ENCODE measurements at regions not wholly inside any gene's neighbourhood (a gene's known extent, or its start where the extent isn't known, plus 50 kb on each side); places are given as distances from the start of the nearest gene placed in this dataset.

GRCh38 chr13:64263285-64263684 lies 2847.6 kb upstream of the PCDH20 start:
- DNase-seq (ENCODE audit: low spot score in 2 of 2) (no peak), FAIRE-seq (no peak)

GRCh38 chr13:64256751-64257150 lies 2841.1 kb upstream of the PCDH20 start:
- no peak for DNase-seq (ENCODE audit: low spot score in 2 of 2)
- no peak for FAIRE-seq

GRCh38 chr13:64255988-64256387 lies 2840.3 kb upstream of the PCDH20 start:
- FAIRE-seq, result no peak

GRCh38 chr13:64248371-64249065 lies 2832.9 kb upstream of the PCDH20 start:
- no peak for FAIRE-seq

More at GRCh38 chr13:64255988-64256387, 2840.3 kb upstream of the PCDH20 start:
- DNase-seq (ENCODE audit: low spot score in 2 of 2), result no peak

GRCh38 chr13:64239372-64239771 lies 2823.7 kb upstream of the PCDH20 start:
- DNase-seq (ENCODE audit: low spot score in 2 of 2) (no peak), FAIRE-seq (no peak)

More at GRCh38 chr13:64248371-64249065, 2832.9 kb upstream of the PCDH20 start:
- no peak for DNase-seq (ENCODE audit: low spot score in 2 of 2)

GRCh38 chr13:64234255-64234654 lies 2818.6 kb upstream of the PCDH20 start:
- DNase-seq (ENCODE audit: low spot score in 2 of 2), result no peak
- no peak for FAIRE-seq

GRCh38 chr13:64223016-64223415 lies 2807.4 kb upstream of the PCDH20 start:
- FAIRE-seq, result no peak
- no peak for DNase-seq (ENCODE audit: low spot score in 2 of 2)

GRCh38 chr13:64206430-64207225 lies 2791.0 kb upstream of the PCDH20 start:
- no peak for FAIRE-seq
- no peak for DNase-seq (ENCODE audit: low spot score in 2 of 2)

- no peak for DNase-seq (ENCODE audit: low spot score in 2 of 2)
- no peak for FAIRE-seq
These were observed 2786.9 kb upstream of the PCDH20 start for GRCh38 chr13:64202517-64202916.

GRCh38 chr13:64197232-64197631 lies 2781.6 kb upstream of the PCDH20 start:
- no peak for FAIRE-seq

GRCh38 chr13:64186503-64187250 lies 2771.0 kb upstream of the PCDH20 start:
- no peak for DNase-seq (ENCODE audit: low spot score in 2 of 2)
- no peak for FAIRE-seq

More at GRCh38 chr13:64197232-64197631, 2781.6 kb upstream of the PCDH20 start:
- no peak for DNase-seq (ENCODE audit: low spot score in 2 of 2)

GRCh38 chr13:64186071-64186470 lies 2770.4 kb upstream of the PCDH20 start:
- FAIRE-seq, result no peak
- DNase-seq (ENCODE audit: low spot score in 2 of 2), result no peak

- FAIRE-seq, result no peak
- DNase-seq (ENCODE audit: low spot score in 2 of 2), result no peak
These were observed 2765.1 kb upstream of the PCDH20 start for GRCh38 chr13:64180756-64181155.

GRCh38 chr13:64165826-64166225 lies 2750.2 kb upstream of the PCDH20 start:
- FAIRE-seq (no peak), DNase-seq (ENCODE audit: low spot score in 2 of 2) (no peak)

- FAIRE-seq (no peak), DNase-seq (ENCODE audit: low spot score in 2 of 2) (no peak)
These were observed 2748.8 kb upstream of the PCDH20 start for GRCh38 chr13:64164435-64164834.

- FAIRE-seq (no peak), DNase-seq (ENCODE audit: low spot score in 2 of 2) (no peak)
These were observed 2744.8 kb upstream of the PCDH20 start for GRCh38 chr13:64160479-64160878.

- DNase-seq (ENCODE audit: low spot score in 2 of 2) (no peak), FAIRE-seq (no peak)
These were observed 2743.3 kb upstream of the PCDH20 start for GRCh38 chr13:64158908-64159307.

- no peak for FAIRE-seq
- DNase-seq (ENCODE audit: low spot score in 2 of 2), result no peak
These were observed 2738.9 kb upstream of the PCDH20 start for GRCh38 chr13:64154514-64154913.

- FAIRE-seq (no peak), DNase-seq (ENCODE audit: low spot score in 2 of 2) (no peak)
These were observed 2715.0 kb upstream of the PCDH20 start for GRCh38 chr13:64130600-64130999.

- FAIRE-seq, result no peak
- no peak for DNase-seq (ENCODE audit: low spot score in 2 of 2)
These were observed 2714.5 kb upstream of the PCDH20 start for GRCh38 chr13:64130171-64130570.

- DNase-seq (ENCODE audit: low spot score in 2 of 2), result no peak
- no peak for FAIRE-seq
These were observed 2712.2 kb upstream of the PCDH20 start for GRCh38 chr13:64127856-64128255.

All from frontal cortex (tissue), 3 donors.